ENCODE measurements at regions not wholly inside any gene's neighbourhood (a gene's known extent, or its start where the extent isn't known, plus 50 kb on each side); places are given as distances from the start of the nearest gene placed in this dataset.
"Not testable (repeated sequence)": the region's sequence is repeated elsewhere in the genome, so short reads cannot be mapped to it uniquely, and the experiment has no call there.

DNA sequence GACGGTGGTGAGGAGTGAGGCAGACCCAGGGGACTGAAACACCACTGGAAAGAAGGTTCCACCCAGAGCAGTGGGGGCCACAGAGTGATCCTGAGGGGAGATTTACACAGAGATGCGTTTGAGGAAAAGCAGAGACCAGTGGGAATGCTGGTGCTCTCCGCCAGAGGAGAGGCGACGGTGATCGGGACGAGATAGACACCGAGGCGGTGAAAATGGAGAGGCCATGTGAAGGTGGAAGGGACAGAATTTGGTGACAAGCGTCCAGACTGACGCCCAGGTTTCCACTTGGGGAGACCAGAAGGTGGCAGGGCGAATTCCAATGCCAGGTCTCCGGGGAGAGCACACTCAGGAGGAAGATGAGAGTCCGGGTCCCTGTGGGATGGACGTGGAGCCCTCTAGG is 374.8 kb downstream of the CNTNAP3B start:
- DNase-seq = not testable (repeated sequence)

GRCh38 chr9:41741897-41742296 is 387.3 kb downstream of the CNTNAP3B start:
- DNase-seq = not testable (repeated sequence)

DNA sequence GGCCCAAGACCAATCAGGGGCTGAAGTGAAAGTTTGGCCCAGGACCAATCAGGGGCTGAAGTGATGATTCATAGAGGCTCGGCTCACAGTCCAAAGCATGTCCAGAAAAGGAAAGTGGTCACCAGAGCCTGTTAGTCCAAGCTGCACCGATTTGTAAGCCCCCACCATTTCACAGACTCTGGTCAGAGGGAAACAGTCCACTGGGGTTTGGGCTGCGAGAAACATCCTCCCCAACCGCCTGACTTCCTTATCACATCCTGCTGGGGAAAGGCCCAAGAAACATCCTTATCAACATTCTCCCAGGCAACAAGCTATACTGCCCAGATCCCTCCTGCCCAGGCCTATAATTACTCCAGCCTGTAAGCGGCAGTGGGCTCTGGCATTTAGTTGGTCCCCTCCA is 388.1 kb downstream of the CNTNAP3B start:
- DNase-seq = not testable (repeated sequence)

GRCh38 chr9:41738681-41739080 is 390.5 kb downstream of the CNTNAP3B start:
- not testable (repeated sequence) for DNase-seq

DNA sequence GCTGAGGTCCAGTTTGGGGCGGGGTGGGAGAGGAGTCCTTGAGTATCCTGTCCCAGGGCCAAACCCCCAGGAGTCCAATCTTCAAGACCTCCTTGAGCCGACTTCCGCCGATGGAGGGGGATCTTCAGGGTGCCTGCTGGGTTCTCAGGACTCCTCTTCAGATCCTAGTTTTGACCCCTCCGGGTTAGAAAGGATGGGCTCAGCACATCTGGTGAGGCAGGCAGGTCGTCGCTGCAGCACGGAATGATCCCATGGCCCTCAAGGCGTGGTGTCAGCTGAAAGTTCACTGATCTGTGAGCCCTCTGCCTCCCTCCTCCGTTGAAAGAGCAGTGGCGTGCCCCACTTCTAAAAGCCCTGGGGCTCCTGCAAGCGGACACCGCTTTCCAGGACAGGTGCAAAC is 430.0 kb downstream of the CNTNAP3B start:
- not testable (repeated sequence) for DNase-seq

- not testable (repeated sequence) for DNase-seq
These were observed 432.1 kb downstream of the CNTNAP3B start for GRCh38 chr9:41697080-41697479.

DNA sequence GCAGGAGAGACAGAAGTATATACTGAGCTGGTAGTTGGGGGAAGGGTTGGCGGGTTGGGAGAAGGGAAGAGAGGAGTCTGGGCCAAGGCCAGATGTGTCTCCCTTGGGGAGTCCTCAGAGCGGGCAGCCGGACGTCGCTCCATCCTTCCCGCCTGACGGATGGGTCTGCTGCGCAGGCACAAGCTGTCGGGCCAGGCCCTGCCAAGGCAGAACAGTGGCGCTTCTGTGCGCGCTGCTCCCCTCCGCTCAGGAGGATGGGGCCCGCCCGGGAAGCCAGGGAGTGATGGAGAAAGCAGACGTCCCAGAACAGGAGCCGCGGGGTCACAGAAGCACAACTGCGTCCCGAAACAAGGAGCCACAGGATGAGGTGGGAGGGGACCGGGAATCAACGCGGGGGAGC is 449.9 kb downstream of the CNTNAP3B start:
- DNase-seq = not testable (repeated sequence)

- DNase-seq = not testable (repeated sequence)
These were observed 465.7 kb downstream of the CNTNAP3B start for GRCh38 chr9:41663497-41664036.

DNA sequence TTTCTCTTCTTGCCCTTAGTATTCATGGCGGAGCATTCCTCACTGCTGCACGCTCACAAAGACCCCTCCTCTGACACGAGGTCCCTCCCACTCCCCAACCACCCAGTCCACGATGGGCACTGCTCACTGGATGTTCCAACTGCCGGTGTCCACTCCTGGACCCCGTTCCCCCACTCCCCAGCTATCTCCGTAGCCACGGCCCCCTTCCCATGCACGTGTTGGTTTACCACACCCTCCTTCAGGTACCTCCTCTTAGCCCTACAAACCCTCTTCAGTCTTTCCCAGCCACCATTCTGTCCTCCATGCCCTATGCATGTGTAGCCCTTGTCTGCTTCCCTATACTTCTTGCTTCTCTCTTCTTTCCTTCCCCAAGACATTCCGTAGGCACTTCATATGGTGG is 469.6 kb upstream of the ZNG1F start:
- not testable (repeated sequence) for DNase-seq

- DNase-seq = not testable (repeated sequence)
These were observed 469.0 kb upstream of the ZNG1F start for GRCh38 chr9:41658116-41658515.

DNA sequence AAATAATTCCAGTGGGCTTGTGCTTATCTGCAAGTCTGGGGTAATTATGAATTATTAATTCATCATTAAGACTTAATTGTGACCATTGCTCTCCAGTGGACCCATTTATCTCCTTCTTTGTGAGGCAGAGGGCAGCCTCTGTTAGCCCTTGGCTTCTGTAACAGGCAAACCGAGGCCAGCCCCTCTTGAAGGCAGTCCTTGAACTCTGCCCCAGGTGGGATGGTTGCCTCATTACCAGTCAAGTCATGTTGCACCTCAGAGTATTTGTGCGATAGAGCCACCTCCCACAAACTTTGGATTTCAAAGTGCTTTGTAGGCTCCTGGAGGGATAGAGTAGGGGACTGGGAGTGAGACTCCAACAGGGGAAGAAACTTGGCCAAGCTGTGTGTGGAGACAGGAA is 468.0 kb upstream of the ZNG1F start:
- DNase-seq = not testable (repeated sequence)

- DNase-seq = not testable (repeated sequence)
These were observed 466.0 kb upstream of the ZNG1F start for GRCh38 chr9:41655071-41655554.

DNA sequence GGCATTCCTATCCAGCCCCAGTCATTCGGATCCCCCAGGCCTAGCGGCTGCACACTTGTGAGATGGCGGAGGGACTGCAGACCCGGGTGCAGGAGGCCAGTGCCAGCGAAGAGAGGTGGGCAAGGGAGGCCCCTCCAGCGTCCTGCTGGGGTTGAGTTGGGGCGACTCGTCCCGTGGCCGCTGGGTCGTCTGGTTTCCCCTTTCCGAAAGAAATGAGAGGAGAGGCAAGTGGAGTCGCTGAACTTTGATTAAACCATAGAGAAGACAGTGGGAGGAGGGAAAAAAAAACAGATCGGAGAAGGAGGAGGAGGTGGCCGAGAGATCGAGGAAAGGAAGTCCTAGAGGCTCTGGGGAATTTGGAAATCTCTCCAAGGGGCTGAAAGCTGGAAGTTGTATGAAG is 465.2 kb upstream of the ZNG1F start:
- DNase-seq = not testable (repeated sequence)

GRCh38 chr9:41653560-41654340 is 464.6 kb upstream of the ZNG1F start:
- not testable (repeated sequence) for DNase-seq

DNA sequence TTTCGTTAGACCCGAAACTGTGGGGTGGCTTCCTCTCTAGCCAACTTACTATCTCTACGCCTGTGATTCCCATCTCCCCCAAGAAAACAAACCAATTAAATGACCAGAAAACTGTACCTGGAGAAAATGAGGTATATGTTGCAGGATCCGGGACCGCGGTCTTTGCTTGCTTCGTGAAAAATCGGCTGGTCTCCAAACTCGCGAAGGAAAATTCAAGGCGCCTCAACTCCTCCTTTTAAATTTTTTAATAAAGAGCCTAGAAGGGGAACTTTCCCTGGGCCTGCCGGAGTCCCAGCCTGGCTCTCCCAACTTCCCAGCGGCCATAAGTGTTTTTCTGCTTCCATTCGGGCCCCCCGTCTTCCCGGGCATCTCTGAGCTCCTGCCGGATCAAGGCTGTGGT is 463.7 kb upstream of the ZNG1F start:
- DNase-seq = not testable (repeated sequence)

- DNase-seq = not testable (repeated sequence)
These were observed 463.1 kb upstream of the ZNG1F start for GRCh38 chr9:41652100-41652713.

GRCh38 chr9:41650086-41650485 is 461.0 kb upstream of the ZNG1F start:
- not testable (repeated sequence) for DNase-seq

DNA sequence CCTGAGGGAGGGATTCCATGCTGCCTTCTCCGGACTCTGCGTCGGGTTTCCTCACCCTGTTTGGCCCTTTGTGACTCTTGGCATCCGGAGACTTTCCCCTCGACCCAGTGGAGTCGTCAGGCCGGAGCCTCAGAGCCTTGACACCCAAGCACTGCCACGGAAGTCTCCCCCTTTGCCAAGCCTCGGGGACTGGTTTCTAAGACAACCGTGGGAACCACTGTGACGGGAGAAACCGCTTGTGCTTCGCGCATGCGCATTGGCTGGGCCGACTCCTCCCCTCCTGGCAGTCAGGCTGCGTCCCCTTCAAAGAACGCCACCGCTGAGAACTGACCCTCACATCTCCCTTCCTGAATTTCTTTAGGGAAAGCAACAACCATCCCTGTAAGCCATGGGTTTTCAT is 459.4 kb upstream of the ZNG1F start:
- DNase-seq = not testable (repeated sequence)

- not testable (repeated sequence) for DNase-seq
These were observed 457.1 kb upstream of the ZNG1F start for GRCh38 chr9:41646246-41646645.

DNA sequence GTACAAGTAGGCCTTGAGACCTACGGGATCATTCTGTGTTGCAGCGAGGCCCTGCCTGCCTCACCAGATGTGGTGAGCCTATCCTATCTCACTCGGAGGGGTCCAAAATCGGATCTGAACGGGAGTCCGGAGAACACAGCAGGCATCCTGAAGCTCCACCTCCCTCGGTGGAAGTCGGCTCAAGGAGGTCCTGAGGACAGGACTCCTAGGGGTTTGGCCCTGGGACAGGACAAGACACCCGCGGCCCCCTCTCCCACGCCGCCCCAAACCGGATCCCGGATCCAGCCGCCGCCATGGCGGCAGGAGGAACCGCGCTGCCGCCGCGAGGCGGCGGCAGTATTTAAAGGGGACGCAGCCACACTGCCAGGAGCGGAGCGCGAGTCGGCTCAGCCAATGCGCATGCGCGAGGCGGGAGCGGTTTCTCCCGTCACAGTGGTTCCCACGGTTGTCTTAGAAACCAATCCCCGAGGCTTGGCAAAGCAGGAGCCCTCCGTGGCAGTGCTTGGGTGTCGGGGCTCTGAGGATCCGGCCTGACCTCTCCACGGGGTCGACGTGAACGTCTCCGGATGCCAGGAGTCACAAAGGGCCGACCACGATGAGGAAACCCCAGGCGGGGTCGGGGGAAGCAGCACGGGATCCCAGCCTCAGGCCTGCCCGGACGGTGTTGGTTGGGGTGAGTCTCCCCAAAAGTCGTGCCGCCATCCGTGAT is 454.6 kb upstream of the ZNG1F start:
- peak; percentile 21 for DNase-seq

DNA sequence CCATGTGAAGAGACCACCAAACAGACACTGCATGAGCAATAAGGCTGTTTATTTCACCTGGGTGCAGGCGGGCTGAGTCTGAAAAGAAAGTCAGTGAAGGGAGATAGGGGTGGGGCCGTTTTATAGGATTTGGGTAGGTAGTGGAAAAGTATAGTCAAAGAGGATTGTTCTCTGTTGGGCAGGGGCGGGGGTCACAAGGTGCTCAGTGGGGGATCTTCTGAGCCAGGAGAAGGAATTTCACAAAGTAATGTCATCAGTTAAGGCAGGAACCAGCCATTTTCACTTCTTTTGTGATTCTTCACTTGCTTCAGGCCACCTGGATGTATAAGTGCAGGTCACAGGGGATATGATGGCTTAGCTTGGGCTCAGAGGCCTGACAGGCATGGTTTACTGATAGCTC is 444.6 kb upstream of the ZNG1F start:
- DNase-seq = not testable (repeated sequence)

DNA sequence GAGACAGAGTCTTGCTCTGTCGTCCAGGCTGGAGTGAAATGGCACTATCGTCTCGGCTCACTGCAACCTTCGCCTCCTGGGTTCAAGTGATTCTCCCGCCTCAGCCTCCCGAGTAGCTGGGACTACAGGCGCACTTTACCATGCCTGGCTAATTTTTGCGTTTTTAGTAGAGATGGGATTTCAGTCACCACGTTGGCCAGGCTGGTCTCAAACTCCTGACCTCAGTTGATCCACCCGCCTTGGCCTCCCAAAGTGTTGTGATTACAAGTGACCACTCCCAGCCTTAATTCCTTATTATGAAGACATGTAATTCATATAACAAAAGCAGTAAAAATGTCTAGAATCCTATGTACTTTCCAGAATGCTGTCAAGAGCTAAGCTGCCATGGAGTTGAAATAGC is 434.5 kb upstream of the ZNG1F start:
- DNase-seq = not testable (repeated sequence)

DNA sequence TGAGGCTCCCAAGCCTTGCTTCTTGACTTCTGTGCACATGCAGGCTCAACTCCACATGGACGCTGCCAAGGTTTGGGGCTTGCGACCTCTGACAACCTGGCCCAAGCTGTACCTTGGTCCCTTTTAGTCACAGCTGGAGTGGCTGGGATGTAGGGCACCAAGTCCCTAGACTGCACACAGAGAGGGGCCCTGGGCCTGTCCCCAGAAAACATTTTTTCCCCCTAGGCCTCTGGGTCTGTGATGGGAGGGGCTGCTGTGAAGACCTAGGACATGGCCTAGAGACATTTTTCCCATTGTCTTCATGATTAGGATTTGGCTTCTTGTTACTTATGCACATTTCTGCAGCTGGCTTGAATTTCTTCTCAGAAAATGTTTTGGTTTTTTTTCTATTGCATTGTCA is 430.1 kb upstream of the ZNG1F start:
- not testable (repeated sequence) for DNase-seq

Data from OCI-M1 (cell line).